Lung (tissue), 11 donors: ENCODE measurements at regions not wholly inside any gene's neighbourhood (a gene's known extent, or its start where the extent isn't known, plus 50 kb on each side); places are given as distances from the start of the nearest gene placed in this dataset.

Experiments
- ATAC-seq: fragments of 200-7000 bp; cut with Tn5 transposase; one replicate; pipeline ENCODE4 v1.9.1; 2020; ENCODE audit warnings: moderate number of reproducible peaks; ENCODE audit not compliant: insufficient read depth, low FRiP score
- DNase-seq, 3 donors: peaks; one replicate each; pipeline ENCODE4 v3.0.0-alpha.2; 2013 to 2017
- H3K27ac ChIP-seq, 2 donors: one replicate each; pipeline ENCODE4 v1.5.1; 2013; ENCODE audit warnings: mild to moderate bottlenecking in 2 of 2, moderate library complexity in 2 of 2, control low read depth in 1 of 2, inconsistent platforms in 1 of 2, low read depth in 1 of 2, low read length in 1 of 2
- H3K27me3 ChIP-seq, 3 donors: one replicate each; pipeline ENCODE4 v1.5.1; 2013; ENCODE audit warnings: low read length in 2 of 3; ENCODE audit not compliant: control insufficient read depth in 3 of 3, insufficient read depth in 3 of 3
- H3K36me3 ChIP-seq, 4 donors: one replicate each; pipeline ENCODE4 v1.5.1; 2013; ENCODE audit warnings: low read length in 4 of 4, mild to moderate bottlenecking in 1 of 4, moderate library complexity in 1 of 4; ENCODE audit not compliant: control insufficient read depth in 4 of 4, insufficient read depth in 4 of 4
- H3K4me1 ChIP-seq, 5 donors: one replicate each; pipeline ENCODE4 v1.5.1; 2013; ENCODE audit warnings: low read length in 5 of 5, mild to moderate bottlenecking in 2 of 5, moderate library complexity in 1 of 5; ENCODE audit not compliant: control insufficient read depth in 5 of 5, insufficient read depth in 5 of 5
- H3K4me3 ChIP-seq: one replicate; pipeline ENCODE4 v1.5.1; 2013; ENCODE audit warnings: mild to moderate bottlenecking, control low read depth, moderate library complexity
- H3K9ac ChIP-seq, 2 donors: one replicate each; pipeline ENCODE4 v1.5.1; 2013; ENCODE audit warnings: low read length in 2 of 2, control low read depth in 1 of 2; ENCODE audit not compliant: insufficient read depth in 1 of 2
- H3K9me3 ChIP-seq, 4 donors: one replicate each; pipeline ENCODE4 v1.5.1; 2013; ENCODE audit warnings: low read length in 3 of 4, mild to moderate bottlenecking in 1 of 4, moderate library complexity in 1 of 4; ENCODE audit not compliant: control insufficient read depth in 4 of 4, insufficient read depth in 3 of 4
- CTCF ChIP-seq: IDR thresholded peaks from 2 replicates; pipeline ENCODE4 v1.5.1; 2012; ENCODE audit warnings: mild to moderate bottlenecking; ENCODE audit errors: control extremely low read depth, extremely low read depth
- WGBS, 2 donors: extraction: QIAGEN DNeasy Blood & Tissue Kit; methylation state at CpG; one replicate each; pipeline ENCODE4 v1.1.7; 2013; 5-methylcytosine and 5-hydroxymethylcytosine counted together
- donor health status: control.
- donor health status: control.
- donor health status: Bipolar disorder and iron deficiency.
- donor health status: healthy.
- donor health status: DM: yes; HTN: yes; CAD: no.

- Histone ChIP-seq H3K27ac (no peak overlapping the region), H3K4me1 (peaks cover 0 to 4% (median 0%) of the 10 kb centered on the region in 5 donors), H3K36me3 (no peaks in the 10 kb centered on the region), H3K9ac (no peak overlapping the region), H3K27me3 (no peaks in the 10 kb centered on the region), H3K9me3 (peaks cover 0 to 9% (median 2%) of the 10 kb centered on the region in 4 donors), H3K4me3 (no peak overlapping the region)
- ATAC-seq = no peak
- WGBS, 2 donors = 92 to 94% methylated on average over 14 of the region's 14 CpGs
- DNase-seq = no peak
- no peak for TF ChIP-seq CTCF
Observed at GRCh38 chr15:70382762-70383458, 285.2 kb upstream of the TLE3 start.

- TF ChIP-seq CTCF = no peak
- no peak overlapping the region for H3K9ac ChIP-seq
- no peaks in the 10 kb centered on the region for H3K27me3 ChIP-seq
- peaks cover 0 to 9% (median 4%) of the 10 kb centered on the region in 5 donors for H3K4me1 ChIP-seq
- H3K36me3 ChIP-seq = no peaks in the 10 kb centered on the region
- no peak overlapping the region for H3K4me3 ChIP-seq
- peaks cover 0 to 9% (median 2%) of the 10 kb centered on the region in 4 donors for H3K9me3 ChIP-seq
- DNase-seq (no peak), ATAC-seq (no peak)
- 72 to 91% methylated on average over 7 of the region's 7 CpGs for WGBS, 2 donors
- no peak overlapping the region for H3K27ac ChIP-seq
Observed at GRCh38 chr15:70382009-70382749, 284.5 kb upstream of the TLE3 start.

GRCh38 chr15:70379938-70380883, 282.5 kb upstream of the TLE3 start:
- no peak for ATAC-seq
- peaks cover 5 to 12% (median 8%) of the 10 kb centered on the region in 5 donors for H3K4me1 ChIP-seq
- H3K27ac ChIP-seq = no peak overlapping the region
- peaks cover 0 to 9% (median 2%) of the 10 kb centered on the region in 4 donors for H3K9me3 ChIP-seq
- H3K36me3 ChIP-seq = no peaks in the 10 kb centered on the region
- no peak overlapping the region for H3K9ac ChIP-seq
- H3K4me3 ChIP-seq = no peak overlapping the region
- H3K27me3 ChIP-seq = peaks cover 0 to 3% (median 0%) of the 10 kb centered on the region in 3 donors
- DNase-seq = no peak
- TF ChIP-seq CTCF = no peak
- WGBS, 2 donors = 89 to 92% methylated on average over 9 of the region's 9 CpGs
